ENCODE measurements at regions not wholly inside any gene's neighbourhood (a gene's known extent, or its start where the extent isn't known, plus 50 kb on each side); places are given as distances from the start of the nearest gene placed in this dataset.
"Not testable (repeated sequence)": the region's sequence is repeated elsewhere in the genome, so short reads cannot be mapped to it uniquely, and the experiment has no call there.

DNA sequence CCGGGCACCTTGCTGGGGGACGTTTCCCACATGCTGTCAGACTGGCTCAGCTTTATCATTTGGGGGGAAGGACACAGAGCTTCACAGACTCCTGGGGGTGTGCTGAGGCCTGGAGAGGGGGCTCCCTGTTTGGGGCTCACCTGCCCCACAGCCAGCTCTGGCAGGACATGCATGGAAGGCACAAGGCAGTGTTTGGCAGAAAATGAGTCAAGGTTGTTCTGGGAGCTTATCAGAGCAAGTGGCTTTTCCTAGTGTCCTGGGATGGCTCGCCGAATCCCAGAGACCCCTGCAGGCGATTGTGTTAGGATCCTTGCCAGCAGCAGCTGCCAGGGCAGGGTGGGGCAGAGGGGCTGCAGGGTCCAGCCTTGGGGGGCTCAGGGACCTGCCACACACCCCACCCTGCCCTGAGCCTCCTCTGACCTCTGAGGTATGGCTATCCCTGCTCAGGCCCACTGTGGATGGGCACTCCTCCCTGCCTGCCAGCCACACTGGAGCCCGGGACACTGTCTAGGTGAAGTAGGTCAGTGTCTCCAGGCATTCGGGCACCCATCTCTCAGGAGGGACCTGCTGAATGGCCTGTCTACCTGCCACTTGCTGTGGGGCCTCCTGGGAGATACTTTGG, 1323.0 kb downstream of the BRD1 start:
- DNase-seq = no peak

DNA sequence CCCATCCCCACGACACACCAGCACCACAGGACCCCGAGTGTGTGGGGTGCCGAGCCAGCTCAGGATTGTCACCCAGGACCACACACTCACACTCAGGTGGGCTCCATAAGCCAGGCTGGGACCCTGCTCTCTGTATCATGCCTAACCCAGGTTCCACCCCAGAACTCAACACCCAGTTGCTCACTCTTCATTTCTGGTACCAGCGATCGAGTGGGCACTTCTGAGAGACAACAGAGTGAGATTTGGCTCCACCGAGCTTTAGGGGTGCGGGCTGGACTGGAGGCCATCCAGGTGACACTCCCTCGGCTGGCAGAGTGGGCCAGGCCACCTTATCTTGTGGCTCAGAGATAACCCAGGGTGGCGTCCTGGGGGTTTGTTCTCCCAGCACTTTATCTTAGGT, 1323.8 kb downstream of the BRD1 start:
- DNase-seq = no peak

DNA sequence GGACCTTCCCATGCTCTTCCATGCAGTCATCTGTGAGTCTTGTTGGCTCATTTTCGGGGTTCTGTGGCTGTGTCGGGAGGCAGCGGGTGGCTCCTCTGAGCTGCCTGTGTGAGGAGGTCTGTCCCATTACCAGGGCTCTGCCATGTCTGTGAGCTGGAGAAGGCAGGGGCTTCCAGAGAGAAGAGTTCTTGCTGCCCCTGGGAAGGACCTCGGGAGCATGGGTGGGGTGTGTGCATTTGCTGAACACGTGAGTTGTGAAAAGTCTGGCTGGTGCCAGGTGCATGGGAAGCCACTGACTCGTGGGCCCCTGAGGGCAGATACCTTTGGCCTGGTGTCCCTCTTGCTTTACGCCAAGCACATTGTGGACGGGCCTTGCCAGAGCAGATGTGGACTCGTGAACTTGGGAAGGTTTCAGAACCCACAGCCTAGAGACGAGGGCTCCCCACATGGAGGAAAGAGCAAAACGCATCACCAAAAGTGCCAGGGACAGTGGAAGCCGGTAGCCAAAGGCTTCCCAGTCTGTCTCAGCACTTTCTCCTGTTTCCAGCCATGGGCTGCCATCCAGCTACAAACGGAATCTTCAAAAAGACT, 1324.5 kb downstream of the BRD1 start:
- no peak for DNase-seq

DNA sequence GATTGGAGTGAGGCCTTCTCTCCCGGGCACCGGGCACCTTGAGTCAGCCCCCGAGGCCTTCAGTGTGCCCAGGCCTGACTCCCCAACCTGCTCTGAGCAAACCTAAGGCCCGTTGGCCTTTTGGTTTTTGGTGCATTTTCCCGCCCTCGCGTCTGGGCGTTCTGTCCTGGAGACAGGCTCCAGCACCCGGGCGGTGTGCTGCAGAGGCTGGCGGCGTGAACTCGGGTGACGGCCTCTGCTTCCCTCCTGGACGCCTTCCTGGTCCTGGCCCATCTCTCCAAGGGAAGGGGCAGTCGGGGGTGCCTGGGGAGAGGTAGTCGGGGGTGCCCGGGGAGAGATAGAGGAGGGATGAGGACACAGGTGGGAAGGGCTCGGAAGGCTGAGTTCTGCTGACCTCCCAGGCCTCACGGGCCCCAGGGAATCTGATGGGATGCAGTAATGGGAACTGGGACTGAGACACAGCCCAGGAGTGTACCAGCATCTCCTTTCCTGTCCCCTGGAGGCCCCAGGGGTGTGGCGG, 1326.4 kb downstream of the BRD1 start:
- no peak for DNase-seq

DNA sequence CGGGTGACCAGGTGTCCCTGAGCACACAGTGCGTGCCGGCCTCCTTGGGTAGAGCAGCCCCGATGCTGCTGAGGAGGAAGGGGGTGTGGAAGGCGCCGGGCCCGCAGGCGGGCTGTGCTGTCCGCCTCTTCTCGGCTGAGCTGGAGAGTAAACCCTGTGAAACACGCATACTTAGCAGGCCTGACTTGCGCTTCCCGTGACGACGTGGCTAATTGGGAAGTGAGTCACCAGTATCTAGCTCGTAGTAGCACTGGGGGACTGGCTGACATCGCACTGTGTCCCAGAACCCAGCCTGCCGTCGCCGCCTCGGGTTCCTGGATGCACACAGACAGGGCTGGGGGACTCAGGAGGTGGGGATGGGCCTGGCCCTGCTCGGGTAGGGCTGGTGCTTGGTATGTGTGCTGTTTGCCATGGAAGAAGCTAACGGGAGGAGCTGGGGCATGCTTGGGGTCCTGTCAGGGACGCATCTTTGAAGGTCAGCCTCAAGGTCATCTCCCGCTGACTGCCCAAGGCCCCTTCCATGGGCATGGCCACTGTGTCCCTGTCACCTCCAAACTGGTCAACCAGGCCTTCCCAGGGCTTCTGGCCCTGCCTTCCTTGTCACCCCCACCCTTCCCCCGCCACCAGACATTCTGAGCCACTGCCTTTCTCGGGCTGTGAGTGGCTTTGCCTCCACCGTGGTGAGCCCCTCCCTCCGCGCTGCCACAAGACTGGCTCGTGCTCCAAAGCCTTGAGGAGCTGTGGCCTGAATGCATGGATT, 1327.0 kb downstream of the BRD1 start:
- no peak for DNase-seq

DNA sequence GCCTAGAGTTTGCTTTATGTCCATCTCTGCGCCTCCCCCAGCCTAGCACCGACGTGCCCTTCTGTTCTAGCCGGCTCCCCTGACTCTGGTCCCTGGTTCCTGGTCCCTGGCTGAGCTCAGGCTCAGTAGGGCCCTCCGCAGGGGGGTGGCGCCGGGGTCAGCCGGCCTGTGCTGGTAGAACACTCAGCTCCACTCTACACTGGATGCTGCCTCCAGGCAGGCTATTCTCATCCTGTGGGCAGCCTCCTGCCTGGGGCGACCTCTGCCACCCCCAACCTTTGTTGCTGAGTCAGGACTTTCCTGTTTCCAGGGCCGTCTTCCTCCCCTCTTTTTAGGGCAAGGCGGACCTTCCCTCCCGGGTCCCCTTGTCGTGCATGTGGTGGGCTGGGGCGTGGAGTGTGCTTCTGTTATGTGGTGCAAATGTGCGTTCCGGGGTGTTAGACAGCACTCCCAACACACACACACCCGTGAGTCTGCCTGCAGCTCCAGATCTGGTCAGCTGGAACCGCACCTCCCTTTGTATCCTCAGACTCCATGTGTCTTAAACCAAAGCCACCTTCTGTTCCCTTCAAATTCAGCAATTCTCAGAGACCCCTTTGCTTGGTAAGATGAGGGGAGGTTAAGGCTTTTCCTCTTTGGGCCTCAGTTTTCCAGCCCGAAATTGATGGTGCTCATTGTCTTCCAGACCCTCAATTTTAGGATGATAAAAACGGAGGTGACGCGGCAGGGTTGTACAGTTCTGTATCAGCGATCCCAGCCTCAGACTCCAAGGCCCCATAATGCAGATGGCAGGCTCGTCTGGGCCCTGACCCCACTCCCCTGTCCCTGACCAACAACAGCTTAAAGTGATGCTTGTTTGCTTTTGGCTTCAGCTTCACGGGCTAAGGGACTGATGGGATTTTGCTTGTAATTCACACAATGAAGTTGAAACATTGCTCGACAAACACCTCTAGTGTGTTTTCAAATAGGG, 1327.9 kb downstream of the BRD1 start:
- DNase-seq = no peak

DNA sequence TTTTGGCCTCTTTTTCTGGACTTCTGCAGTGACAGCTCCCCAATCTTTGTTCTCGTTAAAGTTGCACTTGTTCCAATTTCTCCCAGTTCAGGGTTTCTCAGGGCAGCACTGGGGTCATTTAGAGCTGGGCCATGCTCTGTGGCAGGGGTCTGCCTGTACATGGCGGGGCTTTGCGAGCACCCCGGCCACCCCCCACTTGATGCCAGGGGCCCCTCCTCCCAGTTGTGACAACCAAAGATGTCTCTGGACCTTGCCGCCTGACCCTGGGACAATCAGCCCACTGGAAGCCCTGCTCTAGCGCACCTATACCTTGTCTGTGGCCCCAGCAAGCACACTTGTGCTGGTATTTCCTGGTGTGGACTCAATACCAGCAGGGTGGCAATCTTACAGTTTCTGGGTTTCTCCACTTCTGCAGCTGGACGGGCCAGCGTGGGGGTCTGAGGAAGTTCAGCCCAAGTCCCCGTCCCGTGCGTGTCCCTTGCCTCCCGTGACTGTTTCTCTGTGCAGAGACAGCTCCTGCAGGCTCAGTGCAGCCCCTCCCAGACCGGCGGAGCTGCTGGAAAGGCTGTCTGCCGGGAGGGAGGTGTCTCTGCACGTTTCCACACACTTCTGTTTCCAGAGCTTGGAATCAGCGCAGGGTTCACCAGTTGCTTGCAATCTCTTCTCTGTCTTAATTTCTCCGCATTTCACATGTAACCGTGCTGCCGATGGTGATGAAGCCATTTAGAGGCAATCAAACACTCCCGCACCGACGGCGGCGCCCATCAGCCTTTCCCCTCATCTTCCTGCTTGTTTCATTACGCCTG, 1328.9 kb downstream of the BRD1 start:
- no peak for DNase-seq

DNA sequence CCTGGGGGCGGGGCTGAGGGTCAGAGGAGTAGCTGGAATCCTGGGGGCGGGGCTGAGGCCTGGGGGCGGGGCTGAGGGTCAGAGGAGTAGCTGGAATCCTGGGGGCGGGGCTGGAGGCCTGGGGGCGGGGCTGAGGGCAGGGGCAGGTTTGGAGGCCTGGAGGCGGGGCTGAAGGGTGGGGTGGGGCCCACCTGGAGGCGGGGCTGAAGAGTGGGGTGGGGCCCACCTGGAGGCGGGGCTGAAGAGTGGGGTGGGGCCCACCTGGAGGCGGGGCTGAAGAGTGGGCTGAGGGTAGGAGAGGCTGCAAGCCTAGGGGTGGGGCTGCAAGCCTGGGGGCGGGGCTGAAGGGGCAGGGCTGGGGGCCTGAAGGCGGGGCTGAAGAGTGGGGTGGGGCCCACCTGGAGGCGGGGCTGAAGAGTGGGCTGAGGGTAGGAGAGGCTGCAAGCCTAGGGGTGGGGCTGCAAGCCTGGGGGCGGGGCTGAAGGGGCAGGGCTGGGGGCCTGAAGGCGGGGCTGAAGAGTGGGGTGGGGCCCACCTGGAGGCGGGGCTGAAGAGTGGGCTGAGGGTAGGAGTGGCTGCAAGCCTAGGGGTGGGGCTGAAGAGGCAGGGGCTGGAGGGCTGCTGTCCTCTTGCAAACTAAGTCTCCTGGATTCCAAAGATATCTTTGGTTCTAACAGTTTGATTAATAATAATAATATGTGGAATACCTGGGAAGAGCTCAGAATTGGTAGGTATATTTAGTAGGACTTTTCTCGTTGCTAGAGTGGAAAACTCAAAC, 1329.7 kb downstream of the BRD1 start:
- DNase-seq = not testable (repeated sequence)

DNA sequence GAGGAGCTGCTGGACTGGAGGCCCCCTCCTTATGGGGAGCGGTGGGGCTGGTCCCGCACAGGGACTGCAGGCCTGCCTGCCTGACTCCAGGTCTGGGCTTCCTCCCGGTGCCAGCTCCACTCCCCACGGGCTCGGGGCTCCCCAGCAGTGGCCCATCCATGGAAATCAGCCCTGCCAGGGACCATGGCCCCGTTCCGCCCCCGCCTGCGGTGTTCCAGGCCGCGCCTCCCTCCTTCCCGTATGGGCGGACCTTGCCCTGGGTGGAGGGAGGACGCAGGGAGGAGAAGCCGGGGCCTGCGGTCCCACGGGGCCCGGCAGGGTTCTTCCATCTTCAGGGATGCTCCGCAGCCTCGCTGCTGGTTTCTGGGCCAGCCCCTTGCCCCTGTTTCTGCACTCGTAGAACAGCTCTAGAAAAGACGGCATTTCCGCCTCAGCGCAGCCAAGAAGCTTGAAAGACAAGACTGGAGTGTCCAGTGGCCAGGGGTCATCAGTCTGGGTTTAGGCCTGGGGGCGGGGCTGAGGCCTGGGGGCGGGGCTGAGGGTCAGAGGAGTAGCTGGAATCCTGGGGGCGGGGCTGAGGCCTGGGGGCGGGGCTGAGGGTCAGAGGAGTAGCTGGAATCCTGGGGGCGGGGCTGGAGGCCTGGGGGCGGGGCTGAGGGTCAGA, 1330.6 kb downstream of the BRD1 start:
- no peak for DNase-seq

DNA sequence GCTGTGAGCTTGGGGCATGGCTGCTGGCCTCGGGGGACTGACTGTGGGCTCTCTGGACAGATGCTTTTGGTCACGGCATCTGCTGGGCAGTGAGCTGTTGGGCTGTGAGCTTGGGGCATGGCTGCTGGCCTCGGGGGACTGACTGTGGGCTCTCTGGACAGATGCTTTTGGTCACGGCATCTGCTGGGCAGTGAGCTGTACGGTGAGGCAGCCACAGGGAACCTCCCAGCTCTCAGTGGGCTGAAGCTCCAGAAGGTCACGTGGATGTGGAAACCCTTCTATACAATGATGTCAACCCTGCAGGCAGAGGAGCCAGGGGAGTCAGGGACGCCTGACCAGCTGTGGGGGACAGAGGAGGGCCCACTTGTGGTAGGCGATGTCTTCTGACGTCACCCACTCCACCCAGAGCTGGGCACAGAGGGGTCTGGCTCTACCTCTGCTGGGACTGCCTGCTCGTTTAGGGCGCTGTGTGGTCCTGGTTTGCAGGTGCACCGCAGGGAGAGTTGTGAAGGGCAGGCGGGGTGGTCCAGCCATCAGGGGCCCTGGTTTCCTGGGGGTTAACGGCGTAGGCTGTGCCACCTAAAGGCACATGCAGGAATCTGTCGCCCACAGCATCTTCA, 1331.3 kb downstream of the BRD1 start:
- no peak for DNase-seq

DNA sequence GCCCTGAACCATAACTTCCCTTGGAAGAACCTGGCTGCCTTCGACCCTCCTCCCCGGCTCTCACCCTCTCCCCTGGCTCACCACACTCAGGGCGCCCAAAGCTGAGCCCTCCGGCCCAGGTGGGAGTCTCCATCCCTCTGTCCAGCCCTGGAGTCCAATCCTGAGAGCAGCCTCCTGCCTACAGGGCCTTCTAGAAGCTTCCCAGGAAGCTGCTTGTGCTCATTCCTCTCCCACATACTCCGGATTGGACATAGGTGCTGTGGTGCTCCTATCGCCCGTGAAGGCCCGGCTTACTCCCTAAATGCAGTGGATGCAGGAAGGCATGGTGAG, 1332.0 kb downstream of the BRD1 start:
- no peak for DNase-seq

DNA sequence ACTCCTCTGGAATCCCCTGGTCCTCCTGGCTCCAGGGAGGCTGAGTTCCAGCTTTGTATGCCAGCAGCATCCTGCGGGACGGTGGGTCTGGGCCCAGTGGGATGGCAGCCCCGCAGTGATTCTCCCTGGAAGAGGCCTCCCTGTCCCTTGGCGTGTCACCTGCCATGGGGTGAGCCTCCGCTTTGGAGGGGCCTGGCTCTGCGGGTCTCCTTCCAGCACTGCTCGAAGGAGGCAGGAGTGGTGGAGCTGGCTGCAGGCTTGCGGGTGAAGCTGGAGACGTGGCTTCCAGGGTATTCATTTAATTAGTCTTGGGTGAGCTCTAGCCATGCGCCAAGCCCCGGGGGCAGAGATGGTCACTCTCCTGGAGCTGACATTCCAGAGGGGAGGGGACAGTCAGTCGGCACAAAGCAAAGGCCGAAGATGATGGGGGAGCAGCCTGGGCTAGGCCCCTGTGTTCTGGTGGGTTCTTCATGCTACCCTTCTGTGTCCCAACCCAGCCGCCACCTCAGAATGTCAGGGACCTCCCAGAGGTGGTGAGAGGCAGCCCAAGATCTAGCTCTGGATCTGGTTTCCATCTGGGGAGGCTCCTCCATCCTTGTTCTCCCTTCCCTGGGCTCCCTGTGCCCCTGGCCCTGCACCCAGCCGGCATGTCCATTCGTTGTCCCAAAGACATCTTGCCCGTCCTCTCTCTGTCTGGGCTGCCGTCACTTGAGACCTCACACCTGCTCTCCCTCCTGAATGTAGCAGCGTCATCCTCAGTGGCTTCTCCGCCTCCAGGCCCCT, 1332.5 kb downstream of the BRD1 start:
- DNase-seq = no peak

DNA sequence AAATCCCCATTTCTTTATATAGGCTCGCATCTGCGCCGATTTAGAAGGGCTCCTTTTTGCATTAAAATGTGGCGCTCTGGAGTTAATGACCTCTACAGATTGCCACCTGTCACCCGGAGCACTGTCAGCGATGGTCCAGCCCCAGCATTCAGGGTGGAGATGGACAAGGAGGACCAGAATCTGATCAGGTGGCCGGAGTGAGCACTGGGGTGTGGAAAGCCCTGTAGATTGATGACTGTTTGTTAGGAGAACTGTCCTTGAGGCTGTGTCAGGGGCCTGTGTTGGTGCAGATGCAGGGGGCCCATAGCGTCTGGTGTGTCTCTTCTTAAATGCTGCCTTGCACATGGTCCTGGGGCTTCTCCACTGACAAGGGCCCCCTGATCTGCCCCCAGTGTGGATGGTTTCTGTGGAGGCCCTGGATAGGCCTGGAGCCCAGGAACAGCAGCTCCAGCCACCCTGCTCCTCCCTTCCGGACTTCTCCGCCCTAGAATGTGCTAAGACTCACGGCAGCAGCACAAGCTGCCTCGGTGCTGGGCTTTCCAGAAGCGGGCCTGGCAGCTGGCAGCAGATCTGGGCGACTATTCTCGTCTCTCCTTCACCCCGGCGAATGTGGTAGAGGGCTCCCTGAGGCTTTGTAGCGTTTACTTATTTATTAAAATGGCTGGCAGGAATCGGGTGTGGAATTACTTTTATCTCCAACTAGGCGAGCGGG, 1333.3 kb downstream of the BRD1 start:
- no peak for DNase-seq

DNA sequence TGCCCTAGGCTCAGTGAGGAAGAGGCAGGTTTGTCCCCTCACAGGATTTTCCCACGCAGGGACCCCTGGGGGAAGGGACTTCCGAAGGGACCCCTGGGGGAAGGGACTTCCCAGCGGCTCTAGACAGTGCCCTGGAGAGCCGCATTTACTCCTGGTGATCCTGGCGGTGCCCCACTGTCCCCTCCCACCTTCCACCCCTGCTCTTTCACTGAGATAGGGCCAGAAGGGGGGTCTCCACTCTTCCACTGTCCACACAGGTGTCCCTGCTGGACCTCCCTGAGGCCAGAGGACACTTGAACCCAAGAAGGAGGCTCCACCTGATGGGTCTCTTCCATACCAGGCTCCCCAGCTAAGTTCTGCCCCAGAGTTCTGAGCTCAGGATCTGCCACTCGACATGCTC, 1333.9 kb downstream of the BRD1 start:
- DNase-seq = no peak

DNA sequence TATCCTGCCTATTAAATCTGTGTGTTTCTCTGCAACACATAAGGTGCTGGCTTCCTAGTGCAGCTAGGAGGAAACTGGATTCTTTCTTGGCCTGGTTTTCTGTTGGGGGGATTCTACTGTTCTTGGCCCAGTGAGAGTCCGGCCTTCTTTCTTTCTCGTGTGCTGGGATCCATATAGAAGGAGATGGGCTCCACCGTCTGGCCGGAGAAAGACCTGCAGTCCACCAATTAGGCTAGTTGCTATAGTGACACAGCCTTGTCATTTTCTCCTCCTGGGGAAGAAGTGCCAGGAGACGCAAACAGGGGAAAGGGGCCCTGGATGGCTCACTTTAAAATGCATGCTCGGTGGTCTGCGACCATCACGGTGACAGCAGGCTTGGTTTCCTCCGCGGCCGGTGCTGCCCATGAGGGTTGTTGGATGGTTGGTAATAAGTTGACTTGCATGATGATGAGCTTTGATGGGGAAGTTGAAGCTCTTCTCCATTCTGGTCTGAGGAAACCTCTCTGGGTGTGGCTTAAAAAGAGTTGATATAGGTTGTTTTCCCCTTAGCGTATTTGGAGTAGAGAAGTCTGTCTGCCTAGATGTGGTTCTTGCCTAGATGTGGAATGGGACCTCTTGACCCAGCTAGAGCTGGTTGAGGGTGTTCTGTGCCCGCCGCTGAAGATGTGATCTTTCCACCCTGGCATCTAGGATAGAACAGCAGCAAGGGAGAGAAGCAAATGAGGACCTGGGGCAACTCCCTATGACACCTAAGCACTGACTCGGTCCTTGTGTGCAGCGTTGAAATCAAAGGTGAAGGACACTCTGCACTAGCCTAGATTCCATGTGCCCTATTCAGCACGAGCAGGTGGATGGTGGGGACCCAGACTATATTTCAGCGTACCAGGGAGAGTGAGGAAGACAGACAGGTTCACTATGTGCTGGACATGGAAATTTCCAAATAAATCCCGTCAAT, 1335.0 kb downstream of the BRD1 start:
- DNase-seq = peak in 1 of 5 donors; percentile 21

DNA sequence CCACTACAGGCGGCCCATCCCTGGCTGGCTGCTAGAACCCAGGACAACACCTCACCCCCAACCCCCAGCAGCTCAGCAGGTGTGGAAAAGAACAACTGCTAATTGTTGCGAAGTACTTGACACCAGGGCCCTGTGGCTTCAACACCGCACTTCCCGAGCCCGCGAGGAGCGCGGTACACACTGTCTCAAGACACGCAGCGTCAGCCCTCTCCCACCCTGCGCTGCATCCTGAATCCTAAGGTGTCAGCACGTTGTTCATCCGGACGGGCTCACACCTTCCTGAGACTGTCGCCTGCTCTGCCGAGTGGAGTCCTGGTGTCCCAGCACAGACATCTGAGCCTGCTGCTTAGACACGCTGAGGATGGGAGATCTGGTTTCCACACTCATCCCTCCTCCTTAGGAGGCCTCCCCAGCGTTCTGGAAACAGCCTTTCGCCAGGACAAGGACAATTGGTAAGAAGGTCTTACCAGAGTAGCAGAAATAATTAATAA, 1336.2 kb downstream of the BRD1 start:
- no peak for DNase-seq
